GM12874 (cell line): ENCODE measurements at regions not wholly inside any gene's neighbourhood (a gene's known extent, or its start where the extent isn't known, plus 50 kb on each side); places are given as distances from the start of the nearest gene placed in this dataset.

Experiments
- CTCF ChIP-seq: IDR thresholded peaks from 2 replicates; pipeline ENCODE4 v1.5.1; 2011; ENCODE audit warnings: low read depth, mild to moderate bottlenecking, control low read depth, low read length, moderate library complexity; ENCODE audit not compliant: insufficient read depth

- TF ChIP-seq CTCF: no peak
Measured at GRCh38 chr17:33560165-33560564, 267.1 kb upstream of the ASIC2 start.

- TF ChIP-seq CTCF: no peak
Measured at GRCh38 chr17:33560871-33561270, 267.8 kb upstream of the ASIC2 start.

GRCh38 chr17:33561569-33562334 lies 268.7 kb upstream of the ASIC2 start:
- TF ChIP-seq CTCF: no peak

- no peak for TF ChIP-seq CTCF
Measured at GRCh38 chr17:33562792-33563191, 269.7 kb upstream of the ASIC2 start.

GRCh38 chr17:33564146-33564545 lies 271.1 kb upstream of the ASIC2 start:
- no peak for TF ChIP-seq CTCF

GRCh38 chr17:33567223-33567622 lies 274.1 kb upstream of the ASIC2 start:
- no peak for TF ChIP-seq CTCF

GRCh38 chr17:33572615-33573014 lies 279.5 kb upstream of the ASIC2 start:
- TF ChIP-seq CTCF: no peak
